ENCODE measurements at regions not wholly inside any gene's neighbourhood (a gene's known extent, or its start where the extent isn't known, plus 50 kb on each side); places are given as distances from the start of the nearest gene placed in this dataset.

DNA sequence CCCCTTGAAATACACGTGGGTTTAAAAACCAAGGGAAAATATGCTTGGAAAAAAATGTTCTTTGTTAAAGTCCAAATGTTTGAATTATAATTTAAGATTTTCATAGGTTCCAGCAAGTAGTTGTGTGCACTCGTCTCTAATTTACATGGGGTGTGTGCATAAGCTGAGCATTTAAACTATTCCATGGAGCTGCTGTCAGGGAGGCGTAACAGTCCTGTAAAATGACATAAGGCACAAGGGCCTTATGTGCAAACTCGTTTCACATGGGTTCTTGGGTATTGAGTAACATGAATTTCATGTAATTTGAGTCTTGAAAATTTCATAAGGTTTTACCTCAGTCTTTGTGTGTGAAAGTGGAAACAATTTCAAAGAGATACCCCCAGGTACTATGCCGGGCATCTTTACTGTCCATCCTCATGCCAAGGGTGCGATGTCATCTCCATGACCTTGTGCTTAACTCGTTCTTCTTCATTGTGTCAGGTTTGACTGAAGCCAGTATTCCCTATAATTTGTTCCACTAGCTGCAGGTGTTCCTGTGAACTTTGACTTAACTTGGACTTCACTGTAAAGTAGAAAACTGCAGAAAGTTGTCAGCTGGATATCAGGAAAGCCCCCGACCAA is 359.3 kb downstream of the SH3GL2 start:
- H3K4me3 ChIP-seq = no peak overlapping the region
- no peak for DNase-seq (ENCODE audit: low spot score in 2 of 2)
- no peaks in the 10 kb centered on the region for H3K36me3 ChIP-seq
- H3K27me3 ChIP-seq = no peaks in the 10 kb centered on the region
- H3K9me3 ChIP-seq = no peaks in the 10 kb centered on the region
- no peak overlapping the region for H3K27ac ChIP-seq
- intact Hi-C loops (cut with DNase I; ENCODE audit: low total_unique reads) = no loop called here
- H3K4me1 ChIP-seq = no peaks in the 10 kb centered on the region
- TF ChIP-seq, protein P1, sequence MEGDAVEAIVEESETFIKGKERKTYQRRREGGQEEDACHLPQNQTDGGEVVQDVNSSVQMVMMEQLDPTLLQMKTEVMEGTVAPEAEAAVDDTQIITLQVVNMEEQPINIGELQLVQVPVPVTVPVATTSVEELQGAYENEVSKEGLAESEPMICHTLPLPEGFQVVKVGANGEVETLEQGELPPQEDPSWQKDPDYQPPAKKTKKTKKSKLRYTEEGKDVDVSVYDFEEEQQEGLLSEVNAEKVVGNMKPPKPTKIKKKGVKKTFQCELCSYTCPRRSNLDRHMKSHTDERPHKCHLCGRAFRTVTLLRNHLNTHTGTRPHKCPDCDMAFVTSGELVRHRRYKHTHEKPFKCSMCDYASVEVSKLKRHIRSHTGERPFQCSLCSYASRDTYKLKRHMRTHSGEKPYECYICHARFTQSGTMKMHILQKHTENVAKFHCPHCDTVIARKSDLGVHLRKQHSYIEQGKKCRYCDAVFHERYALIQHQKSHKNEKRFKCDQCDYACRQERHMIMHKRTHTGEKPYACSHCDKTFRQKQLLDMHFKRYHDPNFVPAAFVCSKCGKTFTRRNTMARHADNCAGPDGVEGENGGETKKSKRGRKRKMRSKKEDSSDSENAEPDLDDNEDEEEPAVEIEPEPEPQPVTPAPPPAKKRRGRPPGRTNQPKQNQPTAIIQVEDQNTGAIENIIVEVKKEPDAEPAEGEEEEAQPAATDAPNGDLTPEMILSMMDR (IDR thresholded peaks at IDR 0.05) = no peak
- no peak for TF ChIP-seq POLR2AphosphoS5 (IDR thresholded peaks at IDR 0.05)
- no peak for TF ChIP-seq POLR2A (IDR thresholded peaks at IDR 0.05)

DNA sequence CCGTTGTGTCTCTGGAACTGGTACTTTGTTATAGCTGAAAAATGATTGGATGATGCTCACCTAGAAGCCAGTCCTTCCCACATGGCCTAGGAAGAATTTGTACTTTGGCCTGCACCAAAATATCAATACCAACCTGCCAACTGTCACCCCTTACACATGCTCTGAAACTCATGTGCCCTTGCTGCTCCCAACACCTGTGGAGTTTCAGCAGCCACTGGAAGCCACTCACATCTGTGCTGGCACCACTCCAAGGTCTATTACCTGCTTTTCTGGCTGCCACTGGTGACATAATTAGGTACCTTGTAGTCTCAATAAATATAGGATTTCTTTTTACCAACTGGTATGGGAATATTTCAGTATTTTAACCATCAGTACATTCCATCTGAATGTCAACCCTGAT is 363.6 kb downstream of the SH3GL2 start:
- Histone ChIP-seq H3K9me3 (no peaks in the 10 kb centered on the region), H3K27ac (no peak overlapping the region), H3K27me3 (no peaks in the 10 kb centered on the region), H3K36me3 (no peaks in the 10 kb centered on the region), H3K4me1 (no peaks in the 10 kb centered on the region), H3K4me3 (no peak overlapping the region)
- DNase-seq (ENCODE audit: low spot score in 2 of 2) = no peak
- no peak for TF ChIP-seq POLR2AphosphoS5 (IDR thresholded peaks at IDR 0.05)
- TF ChIP-seq POLR2A (IDR thresholded peaks at IDR 0.05) = no peak
- TF ChIP-seq, protein P1 (IDR thresholded peaks at IDR 0.05) = no peak
- intact Hi-C loops (cut with DNase I; ENCODE audit: low total_unique reads) = no loop called here

DNA sequence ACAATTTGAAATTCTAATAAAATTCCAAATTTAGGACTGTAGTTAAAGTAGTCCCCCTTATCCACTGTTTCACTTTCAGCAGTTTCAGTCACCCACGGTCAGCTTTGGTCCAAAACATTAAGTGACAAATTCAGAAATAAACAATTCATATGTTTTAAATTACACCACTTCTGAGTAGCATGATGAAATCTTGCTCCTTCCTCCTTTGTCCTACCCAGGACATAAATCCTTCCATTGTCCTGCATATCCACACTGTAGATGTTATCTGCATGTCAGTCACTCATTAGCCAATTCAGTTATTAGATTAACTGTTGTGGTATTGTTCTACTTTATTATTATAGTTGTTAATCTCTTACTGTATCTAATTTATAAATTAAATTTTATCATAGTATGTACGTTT is 376.5 kb downstream of the SH3GL2 start:
- DNase-seq (ENCODE audit: low spot score in 2 of 2) = no peak

DNA sequence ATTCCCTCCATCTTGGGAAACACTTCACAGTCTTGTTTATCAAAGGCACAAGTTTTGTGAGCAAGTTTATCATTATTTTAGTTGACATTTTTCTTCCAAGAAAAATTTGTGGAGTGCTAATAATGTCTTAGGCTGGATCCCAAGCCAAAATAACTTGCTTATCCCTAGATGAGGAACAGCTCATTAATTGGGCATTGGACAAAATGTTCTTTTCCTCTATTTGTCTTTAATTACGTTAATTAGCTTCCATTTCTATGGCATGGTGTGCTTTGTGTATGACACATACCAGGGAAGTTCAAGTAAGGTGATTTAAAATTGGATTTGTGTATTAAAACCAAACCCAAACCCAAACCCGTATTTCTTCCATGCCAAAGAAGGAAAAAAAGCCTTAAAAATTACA is 379.5 kb downstream of the SH3GL2 start:
- Histone ChIP-seq H3K4me1 (no peaks in the 10 kb centered on the region), H3K27ac (no peak overlapping the region), H3K36me3 (no peaks in the 10 kb centered on the region), H3K9me3 (no peaks in the 10 kb centered on the region), H3K27me3 (no peaks in the 10 kb centered on the region), H3K4me3 (no peak overlapping the region)
- TF ChIP-seq, protein P1 (IDR thresholded peaks at IDR 0.05) = no peak
- TF ChIP-seq POLR2A (IDR thresholded peaks at IDR 0.05) = no peak
- TF ChIP-seq POLR2AphosphoS5 (IDR thresholded peaks at IDR 0.05) = no peak
- intact Hi-C loops (cut with DNase I; ENCODE audit: low total_unique reads) = no loop called here
- no peak for DNase-seq (ENCODE audit: low spot score in 2 of 2)

More for the DNA sequence above, 376.5 kb downstream of the SH3GL2 start:
- no peaks in the 10 kb centered on the region for H3K4me1 ChIP-seq
- no peaks in the 10 kb centered on the region for H3K27me3 ChIP-seq
- TF ChIP-seq POLR2A (IDR thresholded peaks at IDR 0.05) (no peak), POLR2AphosphoS5 (IDR thresholded peaks at IDR 0.05) (no peak)
- TF ChIP-seq, protein P1 (IDR thresholded peaks at IDR 0.05) = no peak
- intact Hi-C loops (cut with DNase I; ENCODE audit: low total_unique reads) = no loop called here
- H3K36me3 ChIP-seq = no peaks in the 10 kb centered on the region
- H3K4me3 ChIP-seq = no peak overlapping the region
- H3K9me3 ChIP-seq = no peaks in the 10 kb centered on the region
- no peak overlapping the region for H3K27ac ChIP-seq

DNA sequence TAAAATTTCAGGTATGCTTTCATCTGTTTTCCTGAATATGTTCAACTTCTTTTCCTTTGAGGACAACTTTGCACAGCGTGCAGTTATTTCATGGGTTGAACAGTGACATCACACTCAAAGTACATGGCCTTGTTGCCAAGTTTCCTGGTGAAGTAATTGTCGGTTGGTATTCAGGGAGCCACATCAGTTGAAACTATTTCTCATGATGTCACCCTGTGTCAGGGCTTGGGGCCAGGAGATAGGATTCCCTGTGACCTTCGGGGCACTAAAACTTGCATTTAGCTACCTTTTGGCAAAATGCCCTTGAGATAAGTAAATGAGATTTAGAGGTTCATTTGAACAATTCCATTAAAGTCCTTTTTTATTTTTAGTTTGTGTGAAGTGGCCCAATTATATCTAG is 383.9 kb downstream of the SH3GL2 start:
- no peaks in the 10 kb centered on the region for H3K27me3 ChIP-seq
- H3K4me1 ChIP-seq = no peaks in the 10 kb centered on the region
- no peak for DNase-seq (ENCODE audit: low spot score in 2 of 2)
- H3K27ac ChIP-seq = no peak overlapping the region
- TF ChIP-seq POLR2AphosphoS5 (IDR thresholded peaks at IDR 0.05) (no peak), POLR2A (IDR thresholded peaks at IDR 0.05) (no peak)
- TF ChIP-seq, protein P1 (IDR thresholded peaks at IDR 0.05) = no peak
- no peaks in the 10 kb centered on the region for H3K36me3 ChIP-seq
- intact Hi-C loops (cut with DNase I; ENCODE audit: low total_unique reads) = no loop called here
- H3K9me3 ChIP-seq = no peaks in the 10 kb centered on the region
- no peak overlapping the region for H3K4me3 ChIP-seq
